Skeletal muscle cell (primary cell): ENCODE measurements at regions not wholly inside any gene's neighbourhood (a gene's known extent, or its start where the extent isn't known, plus 50 kb on each side); places are given as distances from the start of the nearest gene placed in this dataset.
A peak's percentile ranks its signal among the peaks of the same experiment; 100 is the strongest.
"Not testable (repeated sequence)": the region's sequence is repeated elsewhere in the genome, so short reads cannot be mapped to it uniquely, and the experiment has no call there.

Source experiments
- DNase-seq: peaks from one replicate; pipeline ENCODE4 v3.0.0-alpha.2; 2010; ENCODE audit warnings: low read depth
- H3K4me3 ChIP-seq: 2 replicates; pipeline ENCODE4 v1.5.1; 2011; ENCODE audit warnings: low read depth, mild to moderate bottlenecking, control low read depth, low read length, moderate library complexity

DNA sequence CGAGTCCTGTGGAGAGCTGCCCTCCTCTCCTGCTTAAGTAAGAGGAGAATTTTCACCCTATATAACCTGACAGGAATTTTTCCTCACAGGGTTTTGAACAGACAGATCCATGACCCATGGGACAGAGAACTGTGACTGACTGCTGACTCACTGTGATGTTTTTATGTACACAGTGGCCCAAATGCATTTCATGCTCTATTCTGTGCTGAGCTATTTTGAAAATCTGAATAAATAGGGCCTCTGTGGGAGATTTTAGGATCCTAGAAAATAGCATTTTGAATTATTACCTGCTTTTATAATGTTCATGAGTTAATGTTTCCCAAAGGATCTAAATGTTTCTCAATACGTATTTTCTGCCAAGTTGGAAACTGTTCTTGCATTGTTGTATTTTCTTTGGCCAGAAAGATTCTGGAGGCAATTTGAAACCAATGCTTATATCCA is 577.4 kb downstream of the HTR1B start:
- DNase-seq: peak; percentile 64
- no peak overlapping the region for H3K4me3 ChIP-seq

DNA sequence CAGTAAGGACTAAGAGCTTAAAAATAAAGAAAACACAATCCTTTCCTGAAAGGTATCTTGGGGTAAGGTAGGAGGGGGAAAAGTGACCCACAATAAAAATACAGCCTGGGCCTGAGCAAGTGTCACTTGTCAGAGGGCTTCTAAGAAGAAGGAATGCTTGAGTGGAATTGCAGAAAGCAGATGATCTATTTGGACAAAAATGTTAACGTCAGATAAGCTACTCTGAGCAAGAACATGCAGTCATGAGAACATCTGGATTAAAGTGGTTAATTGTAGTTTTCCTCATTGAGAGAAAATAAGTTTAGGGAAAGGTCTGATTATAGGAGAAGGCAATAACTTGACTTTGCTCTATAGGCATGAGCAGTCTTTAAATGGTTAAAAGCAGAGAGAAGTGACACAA is 581.9 kb downstream of the HTR1B start:
- H3K4me3 ChIP-seq: no peak overlapping the region
- no peak for DNase-seq

GRCh38 chr6:76876922-76877553 is 586.3 kb downstream of the HTR1B start:
- DNase-seq: no peak

GRCh38 chr6:76876430-76876829 is 586.9 kb downstream of the HTR1B start:
- not testable (repeated sequence) for H3K4me3 ChIP-seq, DNase-seq

More at GRCh38 chr6:76876922-76877553, 586.3 kb downstream of the HTR1B start:
- no peak overlapping the region for H3K4me3 ChIP-seq

DNA sequence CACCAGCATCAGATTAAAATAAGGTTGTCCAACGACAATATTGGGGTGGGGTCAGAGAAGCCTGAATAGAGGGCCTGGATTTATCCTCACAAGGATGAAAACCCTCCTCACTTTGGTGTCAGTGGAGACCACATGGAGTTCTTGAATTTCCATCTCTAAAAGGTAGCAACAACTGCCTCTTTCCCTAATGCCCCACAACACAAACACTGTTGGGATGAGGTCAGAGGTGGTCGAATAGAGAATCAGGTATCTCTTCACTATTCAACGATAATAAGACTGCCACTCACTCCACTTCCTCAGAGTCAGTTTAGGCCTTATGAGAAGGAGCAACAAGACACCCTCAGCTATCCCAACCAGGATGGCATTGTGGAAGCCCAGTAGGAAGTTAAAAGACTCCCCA is 596.1 kb downstream of the HTR1B start:
- no peak for DNase-seq
- no peak overlapping the region for H3K4me3 ChIP-seq

DNA sequence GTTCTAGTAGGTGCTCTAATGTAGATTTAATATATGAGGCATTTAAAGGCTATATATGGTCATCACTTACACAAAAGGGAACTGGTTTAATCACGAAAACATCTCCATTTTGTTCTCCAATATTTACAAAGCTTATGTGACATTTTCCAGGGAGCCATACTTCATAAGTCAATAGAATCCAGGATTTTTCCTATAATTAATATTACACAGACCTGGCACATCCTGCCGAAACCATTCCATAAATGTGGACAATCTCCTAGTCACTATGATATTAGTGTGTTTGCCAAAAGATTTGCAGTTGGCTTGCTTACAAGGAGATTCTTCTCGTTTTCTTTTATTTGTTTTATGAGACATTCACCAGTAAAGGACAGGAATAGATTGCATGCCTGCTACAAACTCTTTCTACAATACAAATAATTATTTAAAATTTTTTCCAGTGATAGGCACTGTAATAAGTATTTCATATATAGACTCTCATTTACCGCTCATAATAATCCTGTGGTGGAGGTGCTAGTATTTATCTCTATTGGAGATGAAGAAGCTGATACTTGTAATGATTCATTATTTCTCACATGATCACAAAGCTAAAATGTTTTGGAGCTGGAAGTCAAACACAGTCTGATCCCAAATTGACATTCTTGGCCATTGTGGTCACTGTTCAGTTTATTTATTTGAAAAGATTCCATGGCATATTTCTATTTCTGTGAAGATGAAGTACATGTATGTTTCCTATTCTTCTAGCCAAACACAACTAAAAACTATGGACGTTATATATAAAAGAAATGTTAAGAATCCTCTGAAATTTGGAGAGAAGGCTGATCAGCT is 597.0 kb downstream of the HTR1B start:
- no peak for DNase-seq
- no peak overlapping the region for H3K4me3 ChIP-seq

- DNase-seq: no peak
- H3K4me3 ChIP-seq: no peak overlapping the region
These were observed 600.4 kb downstream of the HTR1B start for GRCh38 chr6:76862936-76863335.

- no peak for DNase-seq
- no peak overlapping the region for H3K4me3 ChIP-seq
These were observed 601.9 kb downstream of the HTR1B start for GRCh38 chr6:76861403-76861802.

GRCh38 chr6:76856065-76856464 is 607.2 kb downstream of the HTR1B start:
- no peak for DNase-seq
- H3K4me3 ChIP-seq: no peak overlapping the region

- no peak overlapping the region for H3K4me3 ChIP-seq
- no peak for DNase-seq
These were observed 610.5 kb downstream of the HTR1B start for GRCh38 chr6:76852776-76853175.

- H3K4me3 ChIP-seq, DNase-seq: not testable (repeated sequence)
These were observed 613.9 kb downstream of the HTR1B start for GRCh38 chr6:76849274-76849970.

- no peak overlapping the region for H3K4me3 ChIP-seq
- DNase-seq: no peak
These were observed 620.1 kb downstream of the HTR1B start for GRCh38 chr6:76843054-76843822.

- DNase-seq: no peak
- no peak overlapping the region for H3K4me3 ChIP-seq
These were observed 622.4 kb downstream of the HTR1B start for GRCh38 chr6:76840865-76841264.

GRCh38 chr6:76840041-76840745 is 623.1 kb downstream of the HTR1B start:
- no peak for DNase-seq
- H3K4me3 ChIP-seq: no peak overlapping the region

- no peak overlapping the region for H3K4me3 ChIP-seq
- no peak for DNase-seq
These were observed 623.8 kb downstream of the HTR1B start for GRCh38 chr6:76839505-76839904.

DNA sequence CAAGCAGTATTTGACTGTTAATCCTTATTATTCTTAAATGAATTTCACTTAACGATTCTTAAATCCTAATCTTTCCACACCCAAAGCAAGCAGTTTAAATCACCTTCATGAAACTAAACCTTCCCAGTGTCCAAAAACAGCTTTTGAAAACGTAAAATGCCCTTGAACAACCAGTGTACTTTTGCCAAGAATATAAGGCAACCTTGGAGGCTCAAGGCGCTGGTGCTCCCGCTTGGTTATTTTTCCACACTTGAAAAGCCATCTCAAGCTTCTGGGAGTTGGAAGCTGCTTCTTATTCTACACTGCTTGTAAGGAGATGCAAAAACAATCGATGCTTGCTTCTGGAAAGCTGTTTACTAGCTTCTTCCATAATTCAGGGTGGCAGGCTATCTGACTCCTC is 625.7 kb downstream of the HTR1B start:
- H3K4me3 ChIP-seq: no peak overlapping the region
- DNase-seq: no peak

- no peak for DNase-seq
- H3K4me3 ChIP-seq: no peak overlapping the region
These were observed 627.6 kb downstream of the HTR1B start for GRCh38 chr6:76835695-76836094.

DNA sequence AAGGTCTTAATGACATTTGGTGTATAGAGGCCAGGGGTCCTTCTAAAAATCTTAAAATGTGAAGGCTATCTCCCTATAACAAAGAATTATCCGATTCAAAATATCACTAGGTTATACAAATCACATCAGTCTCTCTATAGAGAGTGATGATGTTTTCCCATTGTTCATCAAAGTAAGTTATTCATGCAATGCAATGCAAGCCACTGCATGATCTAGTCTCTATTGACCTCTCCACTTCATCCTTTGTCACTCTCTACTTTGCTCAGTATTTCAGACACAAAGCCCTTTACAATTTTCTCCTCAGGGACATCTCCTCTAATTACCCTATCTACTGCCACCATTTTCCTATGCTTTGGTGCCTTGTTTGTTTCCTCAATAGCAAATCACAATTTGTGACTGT is 628.0 kb downstream of the HTR1B start:
- no peak overlapping the region for H3K4me3 ChIP-seq
- no peak for DNase-seq

GRCh38 chr6:76834399-76834798 is 628.9 kb downstream of the HTR1B start:
- DNase-seq: no peak
- no peak overlapping the region for H3K4me3 ChIP-seq
